NOMO-1 (cell line): ENCODE measurements at regions not wholly inside any gene's neighbourhood (a gene's known extent, or its start where the extent isn't known, plus 50 kb on each side); places are given as distances from the start of the nearest gene placed in this dataset.

Source experiments
- DNase-seq, 2 experiments: peaks; one replicate each; lab custom pipeline; 2025; ENCODE audit not compliant: unreplicated experiment in 2 of 2; lab: John Stamatoyannopoulos, UW

- no peak for DNase-seq
Observed at GRCh38 chr5:147162740-147163139, 72.1 kb upstream of the STK32A start.

GRCh38 chr5:147167529-147167928 is 67.3 kb upstream of the STK32A start:
- no peak for DNase-seq

DNA sequence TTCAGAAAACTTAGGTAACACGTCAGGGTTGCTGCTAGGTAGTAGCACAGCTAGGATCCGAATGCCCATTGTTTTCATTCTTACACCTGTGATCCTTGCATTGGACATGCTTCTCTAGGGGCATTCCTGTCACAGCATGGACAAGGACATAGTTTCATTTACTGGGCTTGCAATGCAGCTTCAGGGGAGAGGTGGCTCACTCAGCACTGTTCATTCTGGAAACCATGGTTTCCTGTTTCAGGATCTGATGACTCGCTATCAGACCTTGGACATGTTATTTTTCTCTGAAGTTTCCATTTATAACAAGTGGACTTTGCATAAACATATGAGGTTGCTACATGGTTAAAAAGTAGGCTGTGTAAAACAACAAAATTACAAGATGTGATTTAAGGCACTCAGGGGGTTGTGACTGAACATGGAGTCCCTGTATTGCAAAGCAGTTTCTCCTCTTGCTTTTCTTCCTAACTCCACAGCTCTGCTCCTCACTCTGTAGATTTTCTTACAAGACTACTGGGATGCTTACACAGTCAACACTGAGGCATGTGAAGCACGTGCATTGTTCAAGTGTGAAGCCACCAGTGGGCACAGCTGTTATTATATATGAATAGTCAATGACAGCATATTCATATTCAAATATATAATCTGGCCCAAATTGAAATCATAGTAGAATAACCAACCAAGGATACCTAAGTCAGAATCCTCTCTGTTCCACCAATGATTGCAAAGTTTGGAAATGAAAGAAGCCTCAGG is 66.1 kb upstream of the STK32A start:
- no peak for DNase-seq

DNA sequence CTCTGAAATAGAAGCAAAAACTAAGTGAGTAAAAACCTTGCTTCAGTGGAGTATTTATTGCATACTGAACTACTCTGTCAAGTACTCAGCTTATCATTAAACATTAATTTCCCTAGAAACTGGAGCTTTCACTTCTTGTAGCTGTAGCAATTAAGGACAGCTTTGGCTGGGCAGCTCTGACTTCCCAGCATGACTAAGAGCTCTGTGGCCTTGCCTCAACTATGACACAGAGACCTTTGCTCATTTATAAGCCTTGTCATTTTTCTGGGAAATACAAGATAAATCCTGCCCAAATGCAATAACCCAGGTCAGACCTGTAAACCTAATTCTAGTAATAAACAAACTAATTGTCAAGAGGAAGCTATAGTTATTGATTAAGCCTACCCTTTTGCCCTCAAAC is 65.4 kb upstream of the STK32A start:
- no peak for DNase-seq

- DNase-seq, result no peak
Observed at GRCh38 chr5:147169901-147170300, 64.9 kb upstream of the STK32A start.

GRCh38 chr5:147170603-147171002 is 64.2 kb upstream of the STK32A start:
- no peak for DNase-seq

DNA sequence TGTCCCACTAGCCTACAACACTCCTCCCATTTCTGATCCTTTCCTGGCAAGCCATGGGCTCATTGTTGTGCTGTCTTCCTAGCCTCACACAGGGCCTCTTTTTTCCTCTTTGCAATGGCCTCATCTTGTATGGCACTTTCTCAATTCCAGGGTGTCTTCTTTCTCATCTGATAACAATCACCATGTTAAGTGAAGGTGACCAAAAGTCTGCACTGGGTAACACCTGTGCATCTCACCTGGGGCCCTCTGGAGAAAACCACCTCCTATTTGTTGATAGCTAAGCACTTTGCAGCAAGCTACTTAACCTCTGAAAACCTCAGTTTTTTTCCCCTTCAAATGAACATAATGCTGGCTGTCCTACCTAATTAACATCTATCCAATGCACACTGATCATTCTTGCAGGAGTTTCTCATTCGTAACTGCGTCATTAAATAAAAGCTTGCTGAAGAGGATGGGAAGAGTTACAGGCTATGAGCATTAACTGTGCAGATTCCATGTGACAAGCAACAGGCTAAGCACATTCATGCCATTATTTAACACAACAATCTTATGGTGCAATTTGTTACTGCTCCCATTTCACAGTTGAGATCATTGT is 60.1 kb upstream of the STK32A start:
- DNase-seq, result no peak

GRCh38 chr5:147175516-147176097 is 59.2 kb upstream of the STK32A start:
- DNase-seq, result no peak

DNA sequence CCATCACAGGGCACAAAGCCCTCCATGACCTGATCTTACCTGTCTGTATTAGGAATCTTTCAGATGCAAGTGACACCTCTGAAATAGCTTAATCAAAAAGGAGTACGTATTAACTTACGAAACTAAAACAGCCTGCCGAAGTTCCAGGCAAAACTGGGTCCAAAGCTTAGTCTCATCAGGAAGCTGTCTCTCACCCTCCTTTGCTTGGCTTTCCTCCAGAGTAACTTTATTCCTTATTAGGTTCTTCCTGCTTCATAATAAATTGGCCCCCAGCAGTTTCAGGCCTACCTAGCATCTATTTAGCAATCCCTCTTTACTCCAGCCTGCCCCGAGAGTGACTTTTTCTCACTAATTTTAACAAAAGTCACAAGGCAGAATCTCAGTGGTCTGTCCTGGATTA is 58.4 kb upstream of the STK32A start:
- DNase-seq, result no peak

DNA sequence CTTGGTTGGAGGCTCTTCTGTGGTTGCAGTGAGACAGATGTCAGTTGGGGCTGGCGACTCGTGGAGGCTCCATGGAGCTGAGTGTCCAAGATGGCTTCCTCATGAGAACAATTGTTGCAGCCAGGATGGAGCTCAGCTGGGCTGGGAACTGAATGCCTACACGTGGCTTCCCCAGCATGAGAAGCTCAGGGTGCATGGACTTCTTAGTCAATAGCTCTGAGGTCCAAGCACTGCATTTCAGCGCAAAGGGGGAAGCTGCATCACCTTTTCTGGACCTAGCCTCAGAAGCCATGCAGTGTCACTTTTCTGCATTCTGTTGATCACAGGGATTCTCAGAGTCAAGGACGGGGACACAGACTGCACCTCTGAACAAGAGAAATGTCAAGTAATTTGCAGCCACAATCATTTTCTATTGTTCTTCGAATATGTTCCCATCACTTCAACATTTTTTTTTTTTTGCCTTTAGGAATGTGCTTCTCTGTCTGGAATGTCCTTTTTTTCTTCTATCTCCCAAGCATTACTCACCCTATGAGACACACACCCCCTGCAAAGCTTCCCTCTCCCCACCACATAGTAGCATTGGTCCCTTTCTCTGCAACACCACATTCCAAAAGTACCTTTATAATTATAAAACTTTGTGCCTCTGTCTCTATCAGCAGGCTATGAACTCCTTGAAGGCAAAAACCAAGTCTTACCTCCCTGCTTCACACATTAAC is 57.5 kb upstream of the STK32A start:
- DNase-seq, result no peak

DNA sequence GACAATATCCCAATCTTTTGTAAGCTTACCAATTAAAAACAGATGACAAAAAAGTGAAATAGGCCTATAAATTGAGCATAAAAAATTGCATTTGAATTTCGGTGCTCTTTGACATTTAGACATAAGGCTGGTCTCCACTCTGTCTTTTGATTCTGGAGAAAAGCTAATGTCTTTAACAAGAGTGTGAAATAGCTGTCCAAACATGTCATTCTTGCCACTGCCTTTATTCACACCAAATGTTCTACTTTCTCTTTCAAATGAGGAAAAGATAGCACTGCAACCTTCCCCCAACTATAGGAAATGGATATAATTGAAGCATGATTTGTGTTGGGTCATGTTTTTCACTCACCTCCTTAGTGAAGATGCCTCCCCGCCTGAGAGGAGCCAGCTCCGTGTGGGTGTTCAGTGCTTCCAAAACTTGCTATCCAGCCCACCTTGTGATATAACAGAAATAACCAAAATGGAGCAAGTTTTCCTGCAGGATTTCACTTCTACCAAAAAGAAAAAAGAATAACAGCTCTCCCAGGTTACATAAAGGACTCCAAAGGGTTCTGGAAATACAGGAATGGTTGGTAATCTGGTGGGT is 55.2 kb upstream of the STK32A start:
- no peak for DNase-seq

DNA sequence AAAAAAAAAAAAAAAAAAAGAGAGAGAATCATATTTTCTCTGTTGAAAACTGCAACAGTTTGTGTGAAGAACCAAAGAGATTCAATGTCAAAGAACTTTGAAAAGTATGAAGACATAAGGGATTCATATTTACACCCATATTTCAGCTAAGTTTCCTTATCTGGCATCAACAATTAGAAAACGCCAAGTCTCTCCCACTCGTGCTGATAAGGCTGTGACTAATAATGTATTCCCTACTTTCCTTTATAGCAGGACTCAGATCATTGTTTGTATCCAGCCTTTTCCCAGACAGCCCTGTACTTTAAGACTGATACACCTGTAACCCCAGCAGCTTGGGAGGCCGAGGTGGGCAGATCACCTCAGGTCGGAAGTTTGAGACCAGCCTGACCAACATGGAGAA is 54.1 kb upstream of the STK32A start:
- no peak for DNase-seq
